Aorta (tissue), 5 donors: ENCODE measurements at regions not wholly inside any gene's neighbourhood (a gene's known extent, or its start where the extent isn't known, plus 50 kb on each side); places are given as distances from the start of the nearest gene placed in this dataset.

Experiments used
- ATAC-seq: fragments of 200-7000 bp; cut with Tn5 transposase; one replicate; pipeline ENCODE4 v1.9.1; 2022; ENCODE audit warnings: moderate library complexity; ENCODE audit not compliant: low FRiP score
- DNase-seq, 2 donors: peaks; one replicate each; pipeline ENCODE4 v3.0.0-alpha.2; 2020
- H3K27ac ChIP-seq, 2 donors: one replicate each; pipeline ENCODE4 v1.5.1; 2013; ENCODE audit warnings: low read length in 2 of 2, mild to moderate bottlenecking in 2 of 2, moderate library complexity in 2 of 2, control low read depth in 1 of 2, inconsistent platforms in 1 of 2, low read depth in 1 of 2
- H3K27me3 ChIP-seq, 2 donors: one replicate each; pipeline ENCODE4 v1.6.1; 2013; ENCODE audit warnings: control low read depth in 1 of 2, low read length in 1 of 2, mild to moderate bottlenecking in 1 of 2, moderate library complexity in 1 of 2; ENCODE audit not compliant: insufficient read depth in 2 of 2, control insufficient read depth in 1 of 2
- H3K36me3 ChIP-seq, 2 donors: one replicate each; pipeline ENCODE4 v1.6.1; 2013; ENCODE audit warnings: control low read depth in 1 of 2, low read length in 1 of 2, mild to moderate bottlenecking in 1 of 2; ENCODE audit not compliant: insufficient read depth in 2 of 2, control insufficient read depth in 1 of 2
- H3K4me1 ChIP-seq, 2 donors: one replicate each; pipeline ENCODE4 v1.6.1; 2013; ENCODE audit warnings: low read length in 2 of 2, control low read depth in 1 of 2, mild to moderate bottlenecking in 1 of 2, moderate library complexity in 1 of 2; ENCODE audit not compliant: insufficient read depth in 2 of 2, control insufficient read depth in 1 of 2
- H3K4me3 ChIP-seq, 2 donors: one replicate each; pipeline ENCODE4 v1.5.1; 2013; ENCODE audit warnings: low read length in 2 of 2, control low read depth in 1 of 2, mild to moderate bottlenecking in 1 of 2
- H3K9me3 ChIP-seq: one replicate; pipeline ENCODE4 v1.6.1; 2013; ENCODE audit warnings: mild to moderate bottlenecking, low read length; ENCODE audit not compliant: control insufficient read depth
- WGBS, 2 donors: extraction: QIAGEN DNeasy Blood & Tissue Kit; methylation state at CpG; one replicate each; pipeline ENCODE4 v1.1.7; 2013; 5-methylcytosine and 5-hydroxymethylcytosine counted together
- intact Hi-C, 2 donors: fragments of 100-400 bp; cut with DNase I; formaldehyde crosslinking; loops; one replicate each; pipeline versions ENCODE4 v1.14.2 to v1.15.0; 2022
- donor health status: healthy with polysubstance abuse.
- donor health status: Bipolar disorder and iron deficiency.
- donor health status: DM: no; HTN: no; CAD: no.
- donor health status: DM: no; HTN: no; CAD: no.
- donor health status: DM: yes; HTN: yes; CAD: no.

- no peak for DNase-seq
- Histone ChIP-seq H3K9me3 (no peaks in the 10 kb centered on the region), H3K27ac (no peak overlapping the region), H3K4me1 (no peaks in the 10 kb centered on the region), H3K36me3 (no peaks in the 10 kb centered on the region), H3K4me3 (no peak overlapping the region), H3K27me3 (no peaks in the 10 kb centered on the region)
- ATAC-seq: no peak
- intact Hi-C loops: no loop called here
Observed at GRCh38 chrY:15360471-15360870, 836.1 kb downstream of the NLGN4Y start.

- ATAC-seq (no peak), DNase-seq (no peak)
- Histone ChIP-seq H3K4me3 (no peak overlapping the region), H3K9me3 (no peaks in the 10 kb centered on the region), H3K36me3 (no peaks in the 10 kb centered on the region), H3K27ac (no peak overlapping the region), H3K4me1 (no peaks in the 10 kb centered on the region), H3K27me3 (no peaks in the 10 kb centered on the region)
- 64% methylated on average over 4 of the region's 4 CpGs; no CpG with 5 or more reads in 1 of the 2 donors for WGBS, 2 donors
- intact Hi-C loops: no loop called here
Observed at GRCh38 chrY:15364996-15365395, 840.7 kb downstream of the NLGN4Y start.

- Histone ChIP-seq H3K4me3 (no peak overlapping the region), H3K36me3 (no peaks in the 10 kb centered on the region), H3K9me3 (no peaks in the 10 kb centered on the region), H3K27ac (no peak overlapping the region), H3K4me1 (no peaks in the 10 kb centered on the region), H3K27me3 (no peaks in the 10 kb centered on the region)
- DNase-seq (no peak), ATAC-seq (no peak)
- 36% methylated on average over 3 of the region's 3 CpGs; no CpG with 5 or more reads in 1 of the 2 donors for WGBS, 2 donors
- intact Hi-C loops: no loop called here
Observed at GRCh38 chrY:15368786-15369185, 844.5 kb downstream of the NLGN4Y start.

GRCh38 chrY:15385178-15385577 is 860.8 kb downstream of the NLGN4Y start:
- H3K4me3 ChIP-seq: no peak overlapping the region
- no peak for DNase-seq
- H3K27ac ChIP-seq: no peak overlapping the region
- H3K27me3 ChIP-seq: no peaks in the 10 kb centered on the region
- no peaks in the 10 kb centered on the region for H3K4me1 ChIP-seq
- H3K9me3 ChIP-seq: no peaks in the 10 kb centered on the region
- intact Hi-C loops: no loop called here
- no peaks in the 10 kb centered on the region for H3K36me3 ChIP-seq
- WGBS, 2 donors: 90% methylated on average over 1 of the region's 1 CpG; no CpG with 5 or more reads in 1 of the 2 donors
- ATAC-seq: no peak

GRCh38 chrY:15397556-15398280 is 873.4 kb downstream of the NLGN4Y start:
- H3K27me3 ChIP-seq: no peaks in the 10 kb centered on the region
- intact Hi-C loops: no loop called here
- H3K4me1 ChIP-seq: no peaks in the 10 kb centered on the region
- peaks cover 3% of the 10 kb centered on the region for H3K9me3 ChIP-seq
- DNase-seq (no peak), ATAC-seq (no peak)
- no peak overlapping the region for H3K4me3 ChIP-seq
- H3K27ac ChIP-seq: no peak overlapping the region
- 86% methylated on average over 1 of the region's 1 CpG; no CpG with 5 or more reads in 1 of the 2 donors for WGBS, 2 donors
- no peaks in the 10 kb centered on the region for H3K36me3 ChIP-seq

GRCh38 chrY:15402451-15402850 is 878.1 kb downstream of the NLGN4Y start:
- ATAC-seq (no peak), DNase-seq (no peak)
- Histone ChIP-seq H3K9me3 (peaks cover 3% of the 10 kb centered on the region), H3K36me3 (no peaks in the 10 kb centered on the region), H3K27me3 (no peaks in the 10 kb centered on the region), H3K27ac (no peak overlapping the region), H3K4me1 (no peaks in the 10 kb centered on the region), H3K4me3 (no peak overlapping the region)
- WGBS, 2 donors: 90% methylated on average over 2 of the region's 2 CpGs; no CpG with 5 or more reads in 1 of the 2 donors
- intact Hi-C loops: no loop called here

GRCh38 chrY:15404551-15404950 is 880.2 kb downstream of the NLGN4Y start:
- DNase-seq (no peak), ATAC-seq (no peak)
- Histone ChIP-seq H3K4me3 (no peak overlapping the region), H3K27me3 (no peaks in the 10 kb centered on the region), H3K27ac (no peak overlapping the region), H3K36me3 (no peaks in the 10 kb centered on the region), H3K9me3 (no peaks in the 10 kb centered on the region), H3K4me1 (no peaks in the 10 kb centered on the region)
- intact Hi-C loops: no loop called here
- WGBS, 2 donors: 70% methylated on average over 1 of the region's 1 CpG; no CpG with 5 or more reads in 1 of the 2 donors

- 62% methylated on average over 1 of the region's 1 CpG; no CpG with 5 or more reads in 1 of the 2 donors for WGBS, 2 donors
- intact Hi-C loops: no loop called here
- Histone ChIP-seq H3K36me3 (no peaks in the 10 kb centered on the region), H3K27me3 (no peaks in the 10 kb centered on the region), H3K9me3 (no peaks in the 10 kb centered on the region), H3K4me3 (no peak overlapping the region), H3K4me1 (no peaks in the 10 kb centered on the region), H3K27ac (no peak overlapping the region)
- no peak for DNase-seq
- no peak for ATAC-seq
Observed at GRCh38 chrY:15415165-15415564, 890.8 kb downstream of the NLGN4Y start.

- intact Hi-C loops: no loop called here
Observed at GRCh38 chrY:15418613-15419012, 894.3 kb downstream of the NLGN4Y start.

More at GRCh38 chrY:15418613-15419012, 894.3 kb downstream of the NLGN4Y start:
- ATAC-seq: no peak
- no peak overlapping the region for H3K4me3 ChIP-seq
- H3K4me1 ChIP-seq: no peaks in the 10 kb centered on the region
- H3K27ac ChIP-seq: no peak overlapping the region
- H3K9me3 ChIP-seq: no peaks in the 10 kb centered on the region
- no peak for DNase-seq
- H3K36me3 ChIP-seq: no peaks in the 10 kb centered on the region
- no peaks in the 10 kb centered on the region for H3K27me3 ChIP-seq
